WTC11 (cell line): ENCODE measurements at regions not wholly inside any gene's neighbourhood (a gene's known extent, or its start where the extent isn't known, plus 50 kb on each side); places are given as distances from the start of the nearest gene placed in this dataset.
A peak's percentile ranks its signal among the peaks of the same experiment; 100 is the strongest.
"Not testable (repeated sequence)": the region's sequence is repeated elsewhere in the genome, so short reads cannot be mapped to it uniquely, and the experiment has no call there.

Source experiments
- ATAC-seq: fragments of 200-7000 bp; cut with Tn5 transposase; 2 replicates; pipeline ENCODE4 v1.10.0; 2021; ENCODE audit warnings: mild to moderate bottlenecking, moderate library complexity
- CTCF ChIA-PET: fragments of 300-600 bp; sonication (Branson Sonifier 250); formaldehyde crosslinking; loops from one replicate; lab custom pipeline; 2021; ENCODE audit warnings: antibody characterized with exemption; lab: Charles Lee
- POLR2A ChIA-PET: fragments of 350-600 bp; sonication (Branson Sonifier 250); formaldehyde crosslinking; loops from one replicate; lab custom pipeline; 2021; ENCODE audit warnings: antibody characterized with exemption; lab: Charles Lee
- DNase-seq: peaks from one replicate; pipeline ENCODE4 v3.0.0; 2021; ENCODE audit warnings: low spot score
- H3K27ac Mint-ChIP-seq: 2 replicates; pipeline ENCODE4 v1.8.0; 2021; ENCODE audit warnings: mixed read lengths
- H3K27me3 Mint-ChIP-seq: 2 replicates; pipeline ENCODE4 v1.8.0; 2021; ENCODE audit warnings: low read depth, mild to moderate bottlenecking, moderate library complexity, mixed read lengths
- H3K36me3 Mint-ChIP-seq: 2 replicates; pipeline ENCODE4 v1.8.0; 2021; ENCODE audit warnings: mixed read lengths
- H3K4me1 Mint-ChIP-seq: 2 replicates; pipeline ENCODE4 v1.8.0; 2022; ENCODE audit warnings: mixed read lengths
- H3K4me3 Mint-ChIP-seq: 2 replicates; pipeline ENCODE4 v1.8.0; 2021; ENCODE audit warnings: mild to moderate bottlenecking, moderate library complexity, mixed read lengths
- H3K9me3 Mint-ChIP-seq: 2 replicates; pipeline ENCODE4 v1.8.0; 2021; ENCODE audit warnings: mixed read lengths
- ARID4B ChIP-seq: sonication (generic); formaldehyde crosslinking; IDR thresholded peaks from 2 replicates; pipeline ENCODE4 v1.8.0; 2023; ENCODE audit warnings: missing genetic modification reagents, mild to moderate bottlenecking, borderline replicate concordance
- ELF4 ChIP-seq: sonication (generic); formaldehyde crosslinking; IDR thresholded peaks from 2 replicates; pipeline ENCODE4 v1.8.1; 2022; ENCODE audit warnings: low read depth, mild to moderate bottlenecking, moderate library complexity, missing genetic modification reagents
- ESRRA ChIP-seq: sonication (generic); formaldehyde crosslinking; IDR thresholded peaks from 2 replicates; pipeline ENCODE4 v1.8.1; 2022; ENCODE audit warnings: mild to moderate bottlenecking, missing genetic modification reagents, borderline replicate concordance
- ETV6 ChIP-seq: sonication (generic); formaldehyde crosslinking; IDR thresholded peaks from 2 replicates; pipeline ENCODE4 v1.8.1; 2022; ENCODE audit warnings: mild to moderate bottlenecking, missing genetic modification reagents
- IRF2 ChIP-seq: sonication (generic); formaldehyde crosslinking; IDR thresholded peaks from 2 replicates; pipeline ENCODE4 v1.8.0; 2022; ENCODE audit warnings: low read depth, missing genetic modification reagents, borderline replicate concordance
- MXD4 ChIP-seq: fragments of 250-450 bp; sonication (Bioruptor Pico); IDR thresholded peaks from 2 replicates; pipeline ENCODE4 v1.8.0; 2021; ENCODE audit warnings: mild to moderate bottlenecking, moderate library complexity, borderline replicate concordance
- NFE2L1 ChIP-seq: sonication (generic); formaldehyde crosslinking; IDR thresholded peaks from 2 replicates; pipeline ENCODE4 v1.8.1; 2023; ENCODE audit warnings: missing genetic modification reagents
- RORB ChIP-seq: fragments of 250-450 bp; sonication (Bioruptor Pico); IDR thresholded peaks from 2 replicates; pipeline ENCODE4 v1.9.0; 2021; ENCODE audit warnings: mild to moderate bottlenecking
- SP1 ChIP-seq: sonication (generic); formaldehyde crosslinking; conservative IDR thresholded peaks from 2 replicates; pipeline ENCODE4 v1.8.1; 2022; ENCODE audit warnings: missing genetic modification reagents
- TEAD1 ChIP-seq: sonication (generic); formaldehyde crosslinking; IDR thresholded peaks from 2 replicates; pipeline ENCODE4 v1.8.0; 2022; ENCODE audit warnings: mild to moderate bottlenecking, missing genetic modification reagents
- TEAD4 ChIP-seq: sonication (generic); formaldehyde crosslinking; IDR thresholded peaks from 2 replicates; pipeline ENCODE4 v1.8.0; 2022; ENCODE audit warnings: mild to moderate bottlenecking, missing genetic modification reagents
- USF2 ChIP-seq: sonication (generic); formaldehyde crosslinking; IDR thresholded peaks from 2 replicates; pipeline ENCODE4 v1.8.1; 2023; ENCODE audit warnings: mild to moderate bottlenecking, missing genetic modification reagents, moderate library complexity
- ZBTB21 ChIP-seq: sonication (generic); formaldehyde crosslinking; IDR thresholded peaks from 2 replicates; pipeline ENCODE4 v1.8.1; 2023; ENCODE audit warnings: mild to moderate bottlenecking, missing genetic modification reagents, borderline replicate concordance
- ZNF317 ChIP-seq: sonication (generic); formaldehyde crosslinking; IDR thresholded peaks from 2 replicates; pipeline ENCODE4 v1.8.1; 2023; ENCODE audit warnings: low read depth, mild to moderate bottlenecking, moderate library complexity, missing genetic modification reagents, borderline replicate concordance
- ZNF423 ChIP-seq: fragments of 250-450 bp; sonication (Bioruptor Pico); IDR thresholded peaks from 2 replicates; pipeline ENCODE4 v2.1.2; 2022; ENCODE audit warnings: mild to moderate bottlenecking, moderate library complexity
- ZNF671 ChIP-seq: fragments of 250-450 bp; sonication (Bioruptor Pico); IDR thresholded peaks from 2 replicates; pipeline ENCODE4 v1.8.0; 2021; ENCODE audit warnings: mild to moderate bottlenecking
- TF ChIP-seq, protein P1 (sequence below): fragments of 250-450 bp; sonication (Bioruptor Pico); IDR thresholded peaks from 2 replicates; pipeline ENCODE4 v1.9.0; 2021; ENCODE audit warnings: mild to moderate bottlenecking
- TF ChIP-seq, protein P2 (sequence below): sonication (generic); formaldehyde crosslinking; IDR thresholded peaks from 2 replicates; pipeline ENCODE4 v1.8.0; 2022; ENCODE audit warnings: mild to moderate bottlenecking, missing genetic modification reagents

- no peaks in the 10 kb centered on the region for H3K36me3 Mint-ChIP-seq
- H3K9me3 Mint-ChIP-seq: peaks cover 7% of the 10 kb centered on the region; the same call in 1 of the 2 replicates
- H3K4me3 Mint-ChIP-seq: no peak overlapping the region
- ChIA-PET POLR2A (no interaction called here), CTCF (interaction anchor here (1.0 kb wide), 1 partner anchor 148 kb away, joined by 3 read pairs; no protein-coding TSS in a partner anchor)
- TF ChIP-seq TEAD1 (no peak), MXD4 (CRISPR knock-in tag) (no peak), ETV6 (no peak), NFE2L1 (CRISPR knock-in tag) (no peak)
- ATAC-seq (no peak), DNase-seq (no peak)
- H3K4me1 Mint-ChIP-seq: peaks cover 7% of the 10 kb centered on the region
- no peaks in the 10 kb centered on the region for H3K27me3 Mint-ChIP-seq
- H3K27ac Mint-ChIP-seq: no peak overlapping the region
Observed at GRCh38 chr3:170656284-170656683, 70.4 kb upstream of the SLC7A14 start.

- CTCF ChIA-PET: no interaction called here
- POLR2A ChIA-PET: no interaction called here
- Mint-ChIP-seq H3K27me3 (no peaks in the 10 kb centered on the region), H3K9me3 (no peaks in the 10 kb centered on the region), H3K36me3 (no peaks in the 10 kb centered on the region)
- ATAC-seq (no peak), DNase-seq (no peak)
- peak; percentile 47; the same call in 1 of the 2 replicates for TF ChIP-seq ZNF317 (CRISPR knock-in tag)
- TF ChIP-seq SP1: no peak
- TF ChIP-seq, all 79 proteins: peak for 1
- no peak overlapping the region for H3K4me3 Mint-ChIP-seq
- peaks cover 18% of the 10 kb centered on the region for H3K4me1 Mint-ChIP-seq
- no peak overlapping the region for H3K27ac Mint-ChIP-seq
Observed at GRCh38 chr3:170653801-170654200, 67.9 kb upstream of the SLC7A14 start.

- ATAC-seq (no peak), DNase-seq (no peak)
- TF ChIP-seq, protein P1, sequence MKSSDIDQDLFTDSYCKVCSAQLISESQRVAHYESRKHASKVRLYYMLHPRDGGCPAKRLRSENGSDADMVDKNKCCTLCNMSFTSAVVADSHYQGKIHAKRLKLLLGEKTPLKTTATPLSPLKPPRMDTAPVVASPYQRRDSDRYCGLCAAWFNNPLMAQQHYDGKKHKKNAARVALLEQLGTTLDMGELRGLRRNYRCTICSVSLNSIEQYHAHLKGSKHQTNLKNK: no peak
- TF ChIP-seq ZNF423 (no peak), ESRRA (CRISPR knock-in tag) (no peak), TEAD4 (no peak)
- TF ChIP-seq, protein P2, sequence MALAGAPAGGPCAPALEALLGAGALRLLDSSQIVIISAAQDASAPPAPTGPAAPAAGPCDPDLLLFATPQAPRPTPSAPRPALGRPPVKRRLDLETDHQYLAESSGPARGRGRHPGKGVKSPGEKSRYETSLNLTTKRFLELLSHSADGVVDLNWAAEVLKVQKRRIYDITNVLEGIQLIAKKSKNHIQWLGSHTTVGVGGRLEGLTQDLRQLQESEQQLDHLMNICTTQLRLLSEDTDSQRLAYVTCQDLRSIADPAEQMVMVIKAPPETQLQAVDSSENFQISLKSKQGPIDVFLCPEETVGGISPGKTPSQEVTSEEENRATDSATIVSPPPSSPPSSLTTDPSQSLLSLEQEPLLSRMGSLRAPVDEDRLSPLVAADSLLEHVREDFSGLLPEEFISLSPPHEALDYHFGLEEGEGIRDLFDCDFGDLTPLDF (CRISPR knock-in tag): no peak
- ChIA-PET POLR2A (no interaction called here), CTCF (no interaction called here)
- Mint-ChIP-seq H3K36me3 (no peaks in the 10 kb centered on the region), H3K9me3 (no peaks in the 10 kb centered on the region), H3K4me1 (peaks cover 14% of the 10 kb centered on the region; the same call in 1 of the 2 replicates), H3K4me3 (no peak overlapping the region), H3K27ac (no peak overlapping the region), H3K27me3 (no peaks in the 10 kb centered on the region)
Observed at GRCh38 chr3:170651260-170651845, 65.5 kb upstream of the SLC7A14 start.

GRCh38 chr3:170650557-170650956 is 64.7 kb upstream of the SLC7A14 start:
- peaks cover 14% of the 10 kb centered on the region; the same call in 1 of the 2 replicates for H3K4me1 Mint-ChIP-seq
- CTCF ChIA-PET, H3K4me3 Mint-ChIP-seq, POLR2A ChIA-PET, H3K27ac Mint-ChIP-seq, H3K27me3 Mint-ChIP-seq, H3K36me3 Mint-ChIP-seq, ATAC-seq, DNase-seq, H3K9me3 Mint-ChIP-seq: not testable (repeated sequence)

DNA sequence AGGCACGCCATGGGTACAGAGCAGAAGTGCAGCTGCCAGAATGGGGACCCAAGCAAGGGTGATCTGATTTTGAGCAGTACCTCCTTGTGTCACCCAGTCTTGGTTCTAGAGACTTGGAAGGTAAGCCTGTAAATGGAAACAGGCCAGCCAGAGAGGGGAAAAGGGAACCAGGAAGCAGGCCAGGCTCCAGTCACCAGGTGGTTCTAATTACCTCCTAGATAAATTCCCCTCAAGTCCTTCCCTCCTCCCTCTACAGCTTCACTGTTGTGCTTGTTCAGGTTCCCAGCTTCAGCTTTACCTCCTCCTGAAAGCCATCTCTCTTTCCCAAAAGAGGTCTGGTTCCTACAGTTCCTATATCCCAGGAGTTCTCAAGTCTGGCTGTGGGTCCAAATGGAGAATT is 58.8 kb upstream of the SLC7A14 start:
- ChIA-PET POLR2A (no interaction called here), CTCF (no interaction called here)
- DNase-seq (no peak), ATAC-seq (no peak)
- peaks cover 3% of the 10 kb centered on the region; the same call in 1 of the 2 replicates for H3K4me1 Mint-ChIP-seq
- peaks cover 9% of the 10 kb centered on the region for H3K9me3 Mint-ChIP-seq
- no peaks in the 10 kb centered on the region for H3K36me3 Mint-ChIP-seq
- H3K27me3 Mint-ChIP-seq: peaks cover 2% of the 10 kb centered on the region; the same call in 1 of the 2 replicates
- no peak overlapping the region for H3K27ac Mint-ChIP-seq
- no peak overlapping the region for H3K4me3 Mint-ChIP-seq
- TF ChIP-seq ZNF671 (CRISPR knock-in tag) (no peak), RORB (no peak), ELF4 (CRISPR knock-in tag) (no peak), IRF2 (CRISPR knock-in tag) (no peak), USF2 (no peak), ZBTB21 (CRISPR knock-in tag) (no peak), ARID4B (CRISPR knock-in tag) (no peak)
